Duodenal mucosa (tissue), 2 donors: ENCODE measurements at regions not wholly inside any gene's neighbourhood (a gene's known extent, or its start where the extent isn't known, plus 50 kb on each side); places are given as distances from the start of the nearest gene placed in this dataset.

ENCODE experiments used
- H3K27ac ChIP-seq: one replicate; pipeline ENCODE4 v1.7.0; 2013; ENCODE audit warnings: low read depth, low read length
- H3K27me3 ChIP-seq, 2 donors: one replicate each; pipeline ENCODE4 v1.7.0; 2013; ENCODE audit warnings: low read length in 2 of 2, control low read depth in 1 of 2; ENCODE audit not compliant: insufficient read depth in 2 of 2, control insufficient read depth in 1 of 2
- H3K36me3 ChIP-seq, 2 donors: one replicate each; pipeline ENCODE4 v1.7.0; 2013; ENCODE audit warnings: low read length in 2 of 2, control low read depth in 1 of 2; ENCODE audit not compliant: insufficient read depth in 2 of 2, control insufficient read depth in 1 of 2
- H3K4me1 ChIP-seq, 2 donors: one replicate each; pipeline ENCODE4 v1.7.0; 2013; ENCODE audit warnings: low read length in 2 of 2, control low read depth in 1 of 2; ENCODE audit not compliant: insufficient read depth in 2 of 2, control insufficient read depth in 1 of 2
- H3K4me3 ChIP-seq, 2 donors: one replicate each; pipeline ENCODE4 v1.7.0; 2013; ENCODE audit warnings: low read length in 2 of 2, low read depth in 1 of 2
- H3K9ac ChIP-seq, 2 donors: one replicate each; pipeline ENCODE4 v1.7.0; 2013; ENCODE audit warnings: low read length in 2 of 2, low read depth in 1 of 2
- H3K9me3 ChIP-seq, 2 donors: one replicate each; pipeline ENCODE4 v1.7.0; 2013; ENCODE audit warnings: low read length in 2 of 2, control low read depth in 1 of 2; ENCODE audit not compliant: control insufficient read depth in 1 of 2

GRCh38 chr4:125663896-125664767 lies 349.4 kb downstream of the FAT4 start:
- H3K27me3 ChIP-seq = no peaks in the 10 kb centered on the region
- no peak overlapping the region for H3K4me3 ChIP-seq

GRCh38 chr4:125666635-125667034 lies 351.9 kb downstream of the FAT4 start:
- Histone ChIP-seq H3K27ac (no peak overlapping the region), H3K4me1 (no peaks in the 10 kb centered on the region), H3K27me3 (no peaks in the 10 kb centered on the region), H3K36me3 (no peaks in the 10 kb centered on the region), H3K9ac (no peak overlapping the region), H3K9me3 (no peaks in the 10 kb centered on the region), H3K4me3 (no peak overlapping the region)

More at GRCh38 chr4:125663896-125664767, 349.4 kb downstream of the FAT4 start:
- Histone ChIP-seq H3K27ac (no peak overlapping the region), H3K9me3 (no peaks in the 10 kb centered on the region), H3K36me3 (no peaks in the 10 kb centered on the region), H3K4me1 (no peaks in the 10 kb centered on the region), H3K9ac (no peak overlapping the region)

- Histone ChIP-seq H3K4me3 (no peak overlapping the region), H3K36me3 (no peaks in the 10 kb centered on the region), H3K27ac (no peak overlapping the region), H3K4me1 (no peaks in the 10 kb centered on the region), H3K9me3 (no peaks in the 10 kb centered on the region), H3K27me3 (no peaks in the 10 kb centered on the region), H3K9ac (no peak overlapping the region)
These were observed 361.4 kb downstream of the FAT4 start for GRCh38 chr4:125676156-125676555.

GRCh38 chr4:125676583-125676982 lies 361.8 kb downstream of the FAT4 start:
- no peak overlapping the region for H3K9ac ChIP-seq
- no peak overlapping the region for H3K27ac ChIP-seq
- H3K36me3 ChIP-seq = no peaks in the 10 kb centered on the region
- no peaks in the 10 kb centered on the region for H3K9me3 ChIP-seq
- no peaks in the 10 kb centered on the region for H3K4me1 ChIP-seq
- no peak overlapping the region for H3K4me3 ChIP-seq
- H3K27me3 ChIP-seq = no peaks in the 10 kb centered on the region

- Histone ChIP-seq H3K9me3 (no peaks in the 10 kb centered on the region), H3K4me1 (no peaks in the 10 kb centered on the region), H3K36me3 (no peaks in the 10 kb centered on the region), H3K27ac (no peak overlapping the region), H3K4me3 (no peak overlapping the region), H3K9ac (no peak overlapping the region), H3K27me3 (no peaks in the 10 kb centered on the region)
These were observed 363.0 kb downstream of the FAT4 start for GRCh38 chr4:125677665-125678307.

- Histone ChIP-seq H3K36me3 (no peaks in the 10 kb centered on the region), H3K4me1 (no peaks in the 10 kb centered on the region), H3K9ac (no peak overlapping the region), H3K4me3 (no peak overlapping the region), H3K27me3 (no peaks in the 10 kb centered on the region), H3K9me3 (no peaks in the 10 kb centered on the region), H3K27ac (no peak overlapping the region)
These were observed 365.2 kb downstream of the FAT4 start for GRCh38 chr4:125679989-125680388.

- Histone ChIP-seq H3K9ac (no peak overlapping the region), H3K4me3 (no peak overlapping the region), H3K27ac (no peak overlapping the region), H3K27me3 (no peaks in the 10 kb centered on the region), H3K9me3 (no peaks in the 10 kb centered on the region), H3K4me1 (no peaks in the 10 kb centered on the region), H3K36me3 (no peaks in the 10 kb centered on the region)
These were observed 366.5 kb downstream of the FAT4 start for GRCh38 chr4:125681240-125681639.

- Histone ChIP-seq H3K4me1 (no peaks in the 10 kb centered on the region), H3K27ac (no peak overlapping the region)
These were observed 368.0 kb downstream of the FAT4 start for GRCh38 chr4:125682730-125683129.

GRCh38 chr4:125688841-125689240 lies 374.1 kb downstream of the FAT4 start:
- no peaks in the 10 kb centered on the region for H3K36me3 ChIP-seq
- H3K9me3 ChIP-seq = no peaks in the 10 kb centered on the region
- no peak overlapping the region for H3K27ac ChIP-seq
- no peaks in the 10 kb centered on the region for H3K27me3 ChIP-seq
- H3K4me1 ChIP-seq = no peaks in the 10 kb centered on the region
- no peak overlapping the region for H3K9ac ChIP-seq
- no peak overlapping the region for H3K4me3 ChIP-seq

More at GRCh38 chr4:125682730-125683129, 368.0 kb downstream of the FAT4 start:
- no peak overlapping the region for H3K9ac ChIP-seq
- no peaks in the 10 kb centered on the region for H3K36me3 ChIP-seq
- H3K4me3 ChIP-seq = no peak overlapping the region
- H3K9me3 ChIP-seq = no peaks in the 10 kb centered on the region
- no peaks in the 10 kb centered on the region for H3K27me3 ChIP-seq

- Histone ChIP-seq H3K36me3 (no peaks in the 10 kb centered on the region), H3K9me3 (no peaks in the 10 kb centered on the region), H3K27ac (no peak overlapping the region), H3K9ac (no peak overlapping the region), H3K4me3 (no peak overlapping the region), H3K27me3 (no peaks in the 10 kb centered on the region), H3K4me1 (no peaks in the 10 kb centered on the region)
These were observed 375.1 kb downstream of the FAT4 start for GRCh38 chr4:125689805-125690204.
